Esophagus squamous epithelium (tissue), 4 donors: ENCODE measurements at regions not wholly inside any gene's neighbourhood (a gene's known extent, or its start where the extent isn't known, plus 50 kb on each side); places are given as distances from the start of the nearest gene placed in this dataset.

Source experiments
- CTCF ChIP-seq, 6 experiments: fragments of 450-650 bp in 4 of 6; fragments of 200-600 bp in 2 of 6; sonication (generic) in 2 of 6; IDR thresholded peaks; one replicate each; pipeline ENCODE4 v1.5.1; 2016 to 2019; ENCODE audit warnings: antibody characterized with exemption in 6 of 6, mild to moderate bottlenecking in 4 of 6, moderate library complexity in 4 of 6
- POLR2A ChIP-seq, 4 donors: fragments of 450-650 bp; IDR thresholded peaks; one replicate each; pipeline ENCODE4 v1.6.1; 2017; ENCODE audit warnings: antibody characterized with exemption in 4 of 4, mild to moderate bottlenecking in 4 of 4, moderate library complexity in 3 of 4

DNA sequence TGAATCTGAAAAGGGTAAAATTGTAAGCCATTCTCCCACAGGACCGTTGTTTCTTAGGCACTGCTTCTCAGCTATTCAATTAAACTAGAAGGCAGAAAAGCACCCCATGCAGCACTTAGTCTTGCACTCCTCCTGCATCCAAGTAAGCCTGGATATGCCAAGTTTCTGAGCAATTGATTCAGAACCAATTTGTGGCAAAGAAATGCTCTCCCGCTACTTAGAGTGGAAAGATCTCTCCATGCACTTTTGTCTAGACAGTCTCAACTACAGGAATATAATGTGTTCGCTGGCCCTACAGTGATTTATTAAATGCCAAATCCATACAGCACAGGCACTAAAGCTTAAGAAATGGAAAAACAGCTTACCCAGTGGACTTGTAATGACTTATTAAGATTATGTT lies 338.5 kb downstream of the HACE1 start:
- no peak for TF ChIP-seq CTCF (IDR thresholded peaks at IDR 0.05)
- TF ChIP-seq POLR2A (IDR thresholded peaks at IDR 0.05) = no peak
